ENCODE measurements at regions not wholly inside any gene's neighbourhood (a gene's known extent, or its start where the extent isn't known, plus 50 kb on each side); places are given as distances from the start of the nearest gene placed in this dataset.
A peak's percentile ranks its signal among the peaks of the same experiment; 100 is the strongest.

DNA sequence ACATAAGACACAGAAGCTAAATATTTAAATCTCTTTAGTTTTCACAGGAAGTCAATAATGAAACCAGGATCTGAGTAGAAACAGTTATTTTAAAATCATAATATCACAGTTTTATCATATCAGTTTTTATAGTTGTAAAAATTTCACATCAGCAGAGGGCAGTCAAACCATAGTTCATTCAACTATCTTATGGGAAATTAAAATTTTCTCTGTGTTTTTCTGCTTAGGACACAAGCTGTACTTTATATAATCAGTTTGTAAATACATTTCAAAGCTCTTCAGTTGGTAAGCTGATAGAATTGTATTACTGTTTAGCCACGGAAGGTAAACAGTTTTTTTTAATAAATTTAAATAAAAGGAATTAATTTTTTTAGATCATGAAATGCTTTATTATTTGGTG lies 204.8 kb upstream of the NUDT6 start (continued):
- TF ChIP-seq, protein P1, sequence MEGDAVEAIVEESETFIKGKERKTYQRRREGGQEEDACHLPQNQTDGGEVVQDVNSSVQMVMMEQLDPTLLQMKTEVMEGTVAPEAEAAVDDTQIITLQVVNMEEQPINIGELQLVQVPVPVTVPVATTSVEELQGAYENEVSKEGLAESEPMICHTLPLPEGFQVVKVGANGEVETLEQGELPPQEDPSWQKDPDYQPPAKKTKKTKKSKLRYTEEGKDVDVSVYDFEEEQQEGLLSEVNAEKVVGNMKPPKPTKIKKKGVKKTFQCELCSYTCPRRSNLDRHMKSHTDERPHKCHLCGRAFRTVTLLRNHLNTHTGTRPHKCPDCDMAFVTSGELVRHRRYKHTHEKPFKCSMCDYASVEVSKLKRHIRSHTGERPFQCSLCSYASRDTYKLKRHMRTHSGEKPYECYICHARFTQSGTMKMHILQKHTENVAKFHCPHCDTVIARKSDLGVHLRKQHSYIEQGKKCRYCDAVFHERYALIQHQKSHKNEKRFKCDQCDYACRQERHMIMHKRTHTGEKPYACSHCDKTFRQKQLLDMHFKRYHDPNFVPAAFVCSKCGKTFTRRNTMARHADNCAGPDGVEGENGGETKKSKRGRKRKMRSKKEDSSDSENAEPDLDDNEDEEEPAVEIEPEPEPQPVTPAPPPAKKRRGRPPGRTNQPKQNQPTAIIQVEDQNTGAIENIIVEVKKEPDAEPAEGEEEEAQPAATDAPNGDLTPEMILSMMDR (IDR thresholded peaks at IDR 0.05 in 2 of 3, conservative IDR thresholded peaks at IDR 0.05 in 1 of 3; ENCODE audit: control insufficient read depth in 2 of 3, extremely low read depth in 1 of 3, insufficient read depth in 1 of 3, low read depth in 3 of 3, low read length in 3 of 3): peak in 1 of 3 experiments; percentile 13; a peak in 1 of 6 replicates

DNA sequence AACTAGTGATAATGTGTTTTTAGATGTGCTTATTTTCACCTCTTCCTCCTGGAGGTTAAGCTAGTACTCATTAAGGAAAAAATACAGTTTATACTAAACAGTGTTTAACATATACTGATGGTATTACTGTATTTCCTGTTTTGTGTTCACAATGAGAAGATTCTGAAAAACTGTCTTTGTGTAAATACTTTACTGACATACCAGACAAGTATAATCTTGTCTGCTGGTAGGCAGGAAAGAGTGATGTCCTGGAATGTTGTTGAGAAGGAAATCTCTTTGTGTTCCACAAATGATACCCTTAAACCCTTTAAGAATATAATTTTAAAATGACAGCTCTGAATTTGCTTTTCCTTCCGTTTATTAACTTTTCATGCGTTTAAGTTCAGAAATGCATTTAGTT lies 205.5 kb upstream of the NUDT6 start:
- ATAC-seq: no peak
- Histone ChIP-seq H3K27ac (ENCODE audit: control insufficient read depth, insufficient read depth) (no peak overlapping the region), H4K20me1 (ENCODE audit: control insufficient read depth, insufficient read depth) (no peaks in the 10 kb centered on the region), H3K4me2 (ENCODE audit: control insufficient read depth, insufficient read depth) (no peak overlapping the region), H3K79me2 (ENCODE audit: control insufficient read depth, insufficient read depth, low read length) (no peaks in the 10 kb centered on the region), H3K4me1 (ENCODE audit: control insufficient read depth, insufficient read depth, low read length) (no peaks in the 10 kb centered on the region), H3K9ac (ENCODE audit: control insufficient read depth, insufficient read depth, low read length) (no peak overlapping the region), H2AFZ (ENCODE audit: control insufficient read depth, low read depth, low read length) (no peak overlapping the region), H3K27me3 (replicated peaks in 1 of 2; ENCODE audit: control insufficient read depth in 2 of 2, insufficient read depth in 2 of 2, low read length in 1 of 2) (no peaks in the 10 kb centered on the region), H3K36me3 (ENCODE audit: control insufficient read depth in 2 of 2, insufficient read depth in 2 of 2, low read length in 1 of 2) (no peaks in the 10 kb centered on the region), H3K9me3 (replicated peaks; ENCODE audit: control insufficient read depth, insufficient read depth, low read length) (no peaks in the 10 kb centered on the region), H3K4me3 (no peak overlapping the region)
- TF ChIP-seq BMI1 (IDR thresholded peaks at IDR 0.05; ENCODE audit: borderline replicate concordance) (no peak), HDGF (IDR thresholded peaks at IDR 0.05) (no peak), POLR2AphosphoS2 (IDR thresholded peaks at IDR 0.05; ENCODE audit: low read depth, low read length) (no peak), ZBED1 (IDR thresholded peaks at IDR 0.05; ENCODE audit: borderline replicate concordance) (no peak), SMC3 (IDR thresholded peaks at IDR 0.05; ENCODE audit: borderline replicate concordance, low read length) (no peak), ZNF384 (IDR thresholded peaks at IDR 0.05; ENCODE audit: borderline replicate concordance, low read depth, low read length) (no peak)
- TF ChIP-seq, protein P2, sequence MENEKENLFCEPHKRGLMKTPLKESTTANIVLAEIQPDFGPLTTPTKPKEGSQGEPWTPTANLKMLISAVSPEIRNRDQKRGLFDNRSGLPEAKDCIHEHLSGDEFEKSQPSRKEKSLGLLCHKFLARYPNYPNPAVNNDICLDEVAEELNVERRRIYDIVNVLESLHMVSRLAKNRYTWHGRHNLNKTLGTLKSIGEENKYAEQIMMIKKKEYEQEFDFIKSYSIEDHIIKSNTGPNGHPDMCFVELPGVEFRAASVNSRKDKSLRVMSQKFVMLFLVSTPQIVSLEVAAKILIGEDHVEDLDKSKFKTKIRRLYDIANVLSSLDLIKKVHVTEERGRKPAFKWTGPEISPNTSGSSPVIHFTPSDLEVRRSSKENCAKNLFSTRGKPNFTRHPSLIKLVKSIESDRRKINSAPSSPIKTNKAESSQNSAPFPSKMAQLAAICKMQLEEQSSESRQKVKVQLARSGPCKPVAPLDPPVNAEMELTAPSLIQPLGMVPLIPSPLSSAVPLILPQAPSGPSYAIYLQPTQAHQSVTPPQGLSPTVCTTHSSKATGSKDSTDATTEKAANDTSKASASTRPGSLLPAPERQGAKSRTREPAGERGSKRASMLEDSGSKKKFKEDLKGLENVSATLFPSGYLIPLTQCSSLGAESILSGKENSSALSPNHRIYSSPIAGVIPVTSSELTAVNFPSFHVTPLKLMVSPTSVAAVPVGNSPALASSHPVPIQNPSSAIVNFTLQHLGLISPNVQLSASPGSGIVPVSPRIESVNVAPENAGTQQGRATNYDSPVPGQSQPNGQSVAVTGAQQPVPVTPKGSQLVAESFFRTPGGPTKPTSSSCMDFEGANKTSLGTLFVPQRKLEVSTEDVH (IDR thresholded peaks at IDR 0.05; ENCODE audit: low read depth, partially characterized antibody): no peak
- TF ChIP-seq, protein P3, sequence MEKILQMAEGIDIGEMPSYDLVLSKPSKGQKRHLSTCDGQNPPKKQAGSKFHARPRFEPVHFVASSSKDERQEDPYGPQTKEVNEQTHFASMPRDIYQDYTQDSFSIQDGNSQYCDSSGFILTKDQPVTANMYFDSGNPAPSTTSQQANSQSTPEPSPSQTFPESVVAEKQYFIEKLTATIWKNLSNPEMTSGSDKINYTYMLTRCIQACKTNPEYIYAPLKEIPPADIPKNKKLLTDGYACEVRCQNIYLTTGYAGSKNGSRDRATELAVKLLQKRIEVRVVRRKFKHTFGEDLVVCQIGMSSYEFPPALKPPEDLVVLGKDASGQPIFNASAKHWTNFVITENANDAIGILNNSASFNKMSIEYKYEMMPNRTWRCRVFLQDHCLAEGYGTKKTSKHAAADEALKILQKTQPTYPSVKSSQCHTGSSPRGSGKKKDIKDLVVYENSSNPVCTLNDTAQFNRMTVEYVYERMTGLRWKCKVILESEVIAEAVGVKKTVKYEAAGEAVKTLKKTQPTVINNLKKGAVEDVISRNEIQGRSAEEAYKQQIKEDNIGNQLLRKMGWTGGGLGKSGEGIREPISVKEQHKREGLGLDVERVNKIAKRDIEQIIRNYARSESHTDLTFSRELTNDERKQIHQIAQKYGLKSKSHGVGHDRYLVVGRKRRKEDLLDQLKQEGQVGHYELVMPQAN (conservative IDR thresholded peaks at IDR 0.05): no peak
- WGBS (ENCODE audit: insufficient coverage, insufficient replicate concordance, low lambda C conversion rate, missing lambda C conversion rate): 98% methylated on average over 2 of the region's 2 CpGs
- in situ Hi-C loops (cut with MboI) (no loop called here), intact Hi-C loops (cut with micrococcal nuclease; ENCODE audit: unreplicated experiment) (no loop called here)
- ChIA-PET SMC1A (ENCODE audit: uncharacterized antibody, unreplicated experiment) (interaction anchor here (1.5 to 2.1 kb wide), 2 partner anchors 437 to 1195 kb away, joined by 3 to 4 read pairs; no protein-coding TSS in a partner anchor), RAD21 (ENCODE audit: unreplicated experiment) (interaction anchor here (1.1 kb wide), 1 partner anchor 645 kb away, joined by 4 read pairs; no protein-coding TSS in a partner anchor), CTCF (interaction anchor here (1.1 to 1.7 kb wide), 2 partner anchors 536 to 645 kb away, joined by 3 to 4 read pairs; no protein-coding TSS in a partner anchor), POLR2A (no interaction called here)
- no TSS peak for BruUV-seq (replicated peaks)
- no peak for DNase-seq (ENCODE audit: low read depth, low spot score)
- no peak for FAIRE-seq
